Activated naive CD4-positive, alpha-beta T cell treated with anti-CD3 and anti-CD28 coated beads, Interleukin-2, amount 10 ng/mL, durations not matched to agents 7 days and 5 days (primary cell): ENCODE measurements at regions not wholly inside any gene's neighbourhood (a gene's known extent, or its start where the extent isn't known, plus 50 kb on each side); places are given as distances from the start of the nearest gene placed in this dataset.

Experiments used
- CTCF ChIA-PET: fragments of 350-600 bp; sonication (Branson Sonifier 250); formaldehyde crosslinking; loops from one replicate; lab custom pipeline; 2021; ENCODE audit warnings: antibody characterized with exemption; lab: Charles Lee
- DNase-seq: peaks from one replicate; pipeline ENCODE4 v3.0.0-alpha.2; 2020
- H3K27ac Mint-ChIP-seq: one replicate; pipeline ENCODE4 v1.8.0; 2021; ENCODE audit warnings: mild to moderate bottlenecking, moderate library complexity, mixed read lengths
- H3K27me3 Mint-ChIP-seq: one replicate; pipeline ENCODE4 v1.8.0; 2021; ENCODE audit warnings: mild to moderate bottlenecking, mixed read lengths
- H3K36me3 Mint-ChIP-seq: one replicate; pipeline ENCODE4 v1.8.0; 2021; ENCODE audit warnings: mixed read lengths
- H3K4me1 Mint-ChIP-seq: one replicate; pipeline ENCODE4 v1.8.0; 2021; ENCODE audit warnings: mixed read lengths
- H3K4me3 Mint-ChIP-seq: one replicate; pipeline ENCODE4 v1.8.0; 2021; ENCODE audit warnings: mild to moderate bottlenecking, moderate library complexity, mixed read lengths
- H3K9me3 Mint-ChIP-seq: one replicate; pipeline ENCODE4 v1.8.0; 2021; ENCODE audit warnings: mixed read lengths

DNA sequence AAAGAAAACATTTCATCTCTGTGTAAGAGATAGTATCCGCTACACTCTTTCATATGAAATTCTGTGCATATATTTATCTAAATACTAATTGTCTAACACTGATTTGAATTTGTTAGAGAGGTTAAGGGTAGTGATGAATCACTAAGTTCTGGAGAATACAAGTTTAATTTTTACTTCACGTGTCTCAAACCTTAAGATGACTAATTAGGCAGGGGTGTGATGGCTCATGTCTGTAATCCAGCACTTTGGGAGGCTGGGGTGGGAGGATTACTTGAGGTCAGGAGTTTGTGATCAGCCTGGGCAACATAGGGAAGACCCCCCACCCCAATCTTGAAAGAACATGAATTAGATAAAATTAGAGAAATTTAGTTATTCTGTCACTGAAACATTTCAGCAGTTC lies 2241.9 kb downstream of the PCDH7 start:
- no peak for DNase-seq
- CTCF ChIA-PET: no interaction called here
- peaks cover 5% of the 10 kb centered on the region for H3K9me3 Mint-ChIP-seq
- no peaks in the 10 kb centered on the region for H3K27me3 Mint-ChIP-seq
- no peaks in the 10 kb centered on the region for H3K36me3 Mint-ChIP-seq
- no peak overlapping the region for H3K4me3 Mint-ChIP-seq
- no peaks in the 10 kb centered on the region for H3K4me1 Mint-ChIP-seq
- H3K27ac Mint-ChIP-seq: no peak overlapping the region

DNA sequence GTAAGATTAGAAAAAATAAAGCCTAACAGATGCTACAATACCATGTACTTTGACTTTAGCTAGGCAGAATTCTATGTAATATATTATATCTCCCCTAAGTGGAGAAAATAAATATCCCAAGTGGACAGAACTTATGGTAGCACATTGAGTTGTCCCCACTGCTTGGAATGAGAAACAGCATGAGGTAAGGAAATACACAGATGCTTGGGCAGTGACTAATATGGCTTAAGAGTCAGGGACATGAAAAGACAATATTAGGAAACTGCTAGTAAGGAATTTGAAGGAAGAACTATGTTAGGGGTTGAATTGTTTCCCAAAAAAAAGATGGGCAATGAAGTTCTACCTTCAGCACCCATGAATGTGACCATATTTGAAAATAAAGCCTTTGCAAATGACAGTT lies 2265.1 kb downstream of the PCDH7 start:
- Mint-ChIP-seq H3K27me3 (no peaks in the 10 kb centered on the region), H3K27ac (no peak overlapping the region), H3K4me3 (no peak overlapping the region), H3K9me3 (peaks cover 7% of the 10 kb centered on the region), H3K36me3 (no peaks in the 10 kb centered on the region), H3K4me1 (no peaks in the 10 kb centered on the region)
- DNase-seq: no peak
- CTCF ChIA-PET: no interaction called here

DNA sequence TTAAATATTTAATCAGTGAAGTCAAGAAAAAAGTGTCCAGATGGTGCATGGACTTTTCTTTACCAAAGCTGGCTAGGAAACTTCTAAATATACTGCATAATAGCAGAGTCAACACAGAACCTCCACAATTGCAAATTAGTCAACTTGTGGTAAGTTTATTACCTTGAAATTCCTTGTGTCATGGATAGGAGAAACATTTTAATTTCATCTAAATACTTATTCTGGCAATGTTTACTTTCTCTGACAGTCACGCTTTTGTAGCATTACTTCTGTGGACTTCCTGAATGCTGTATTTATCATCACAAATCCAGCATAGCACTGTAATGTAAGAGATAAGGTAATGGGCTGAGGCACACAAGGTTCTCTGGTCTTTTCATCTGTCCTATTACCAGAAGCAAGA lies 2266.1 kb downstream of the PCDH7 start:
- no peaks in the 10 kb centered on the region for H3K36me3 Mint-ChIP-seq
- CTCF ChIA-PET: no interaction called here
- H3K9me3 Mint-ChIP-seq: peaks cover 5% of the 10 kb centered on the region
- H3K27me3 Mint-ChIP-seq: no peaks in the 10 kb centered on the region
- H3K4me1 Mint-ChIP-seq: no peaks in the 10 kb centered on the region
- DNase-seq: no peak
- H3K27ac Mint-ChIP-seq: no peak overlapping the region
- H3K4me3 Mint-ChIP-seq: no peak overlapping the region

DNA sequence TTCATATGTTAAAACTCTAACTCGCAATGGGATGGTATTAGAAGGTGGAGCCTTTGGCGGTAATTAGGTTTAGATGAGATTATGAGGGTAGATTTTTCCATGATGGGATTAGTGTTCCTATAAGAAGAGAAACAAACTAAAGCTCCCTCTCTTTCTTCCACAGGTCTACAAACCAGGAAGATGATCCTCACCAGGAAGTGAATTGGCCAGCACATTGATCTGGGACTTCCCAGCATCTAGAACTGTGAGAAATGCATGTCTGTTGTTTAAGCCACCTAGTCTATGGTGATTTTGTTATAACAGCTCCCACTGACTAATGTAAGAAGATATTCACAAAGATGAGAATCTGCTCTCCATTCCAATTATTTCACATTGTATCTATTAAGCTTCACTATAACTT lies 2266.9 kb downstream of the PCDH7 start:
- Mint-ChIP-seq H3K36me3 (no peaks in the 10 kb centered on the region), H3K4me3 (no peak overlapping the region), H3K4me1 (no peaks in the 10 kb centered on the region), H3K27me3 (no peaks in the 10 kb centered on the region), H3K27ac (no peak overlapping the region), H3K9me3 (peaks cover 2% of the 10 kb centered on the region)
- DNase-seq: no peak
- CTCF ChIA-PET: no interaction called here

DNA sequence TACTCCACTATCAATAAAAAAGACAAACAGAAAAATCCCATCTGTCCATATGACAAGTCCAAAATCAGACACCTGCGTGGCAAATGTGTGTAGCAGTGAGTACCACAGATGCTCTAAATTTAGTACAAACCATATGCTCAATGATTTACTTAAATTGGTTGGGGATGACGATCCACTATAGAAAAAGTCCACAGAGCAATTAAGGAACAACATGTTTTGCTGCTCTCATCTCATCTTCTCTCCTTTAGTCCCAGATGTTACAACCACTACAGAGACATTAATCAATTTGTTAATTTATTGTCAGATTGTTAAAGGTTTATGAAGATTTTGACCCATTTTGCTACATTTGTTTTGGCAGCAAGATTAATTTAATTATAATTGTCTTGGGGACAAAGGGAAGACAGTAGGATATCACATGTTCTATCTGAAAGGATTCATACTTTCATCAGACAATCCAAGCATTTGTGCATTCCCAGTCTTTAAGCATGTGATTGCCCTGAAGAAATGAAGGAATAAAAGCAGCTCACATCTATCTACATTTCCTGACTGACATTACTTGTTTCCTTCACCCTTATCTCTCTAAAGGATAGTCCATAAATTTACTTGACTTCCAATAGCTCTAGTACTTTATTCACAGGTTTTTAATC lies 2268.1 kb downstream of the PCDH7 start:
- peaks cover 2% of the 10 kb centered on the region for H3K9me3 Mint-ChIP-seq
- H3K4me1 Mint-ChIP-seq: no peaks in the 10 kb centered on the region
- H3K4me3 Mint-ChIP-seq: no peak overlapping the region
- DNase-seq: no peak
- no peaks in the 10 kb centered on the region for H3K36me3 Mint-ChIP-seq
- H3K27me3 Mint-ChIP-seq: no peaks in the 10 kb centered on the region
- CTCF ChIA-PET: interaction anchor here (1.5 kb wide), 1 partner anchor 9 kb away, joined by 3 read pairs; no protein-coding TSS in a partner anchor
- no peak overlapping the region for H3K27ac Mint-ChIP-seq

DNA sequence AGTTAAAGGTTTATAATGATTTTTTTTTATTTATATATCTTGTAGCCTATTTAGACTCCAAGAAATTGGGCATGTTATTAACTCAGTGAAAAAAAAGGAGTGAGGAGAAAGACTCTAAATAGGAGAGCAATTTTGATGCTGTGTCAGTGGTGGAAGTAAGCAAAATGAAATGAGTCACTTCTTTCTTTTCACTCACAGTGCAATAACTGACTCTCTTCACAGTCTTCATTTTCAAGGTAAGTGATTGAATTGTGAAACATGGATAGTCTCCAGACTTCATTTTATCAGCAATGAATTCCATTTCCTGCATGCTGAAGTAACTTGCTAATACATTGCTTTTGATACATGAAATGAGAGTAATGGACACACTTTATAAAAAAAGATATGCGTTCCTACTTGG lies 2271.5 kb downstream of the PCDH7 start:
- no peaks in the 10 kb centered on the region for H3K4me1 Mint-ChIP-seq

DNA sequence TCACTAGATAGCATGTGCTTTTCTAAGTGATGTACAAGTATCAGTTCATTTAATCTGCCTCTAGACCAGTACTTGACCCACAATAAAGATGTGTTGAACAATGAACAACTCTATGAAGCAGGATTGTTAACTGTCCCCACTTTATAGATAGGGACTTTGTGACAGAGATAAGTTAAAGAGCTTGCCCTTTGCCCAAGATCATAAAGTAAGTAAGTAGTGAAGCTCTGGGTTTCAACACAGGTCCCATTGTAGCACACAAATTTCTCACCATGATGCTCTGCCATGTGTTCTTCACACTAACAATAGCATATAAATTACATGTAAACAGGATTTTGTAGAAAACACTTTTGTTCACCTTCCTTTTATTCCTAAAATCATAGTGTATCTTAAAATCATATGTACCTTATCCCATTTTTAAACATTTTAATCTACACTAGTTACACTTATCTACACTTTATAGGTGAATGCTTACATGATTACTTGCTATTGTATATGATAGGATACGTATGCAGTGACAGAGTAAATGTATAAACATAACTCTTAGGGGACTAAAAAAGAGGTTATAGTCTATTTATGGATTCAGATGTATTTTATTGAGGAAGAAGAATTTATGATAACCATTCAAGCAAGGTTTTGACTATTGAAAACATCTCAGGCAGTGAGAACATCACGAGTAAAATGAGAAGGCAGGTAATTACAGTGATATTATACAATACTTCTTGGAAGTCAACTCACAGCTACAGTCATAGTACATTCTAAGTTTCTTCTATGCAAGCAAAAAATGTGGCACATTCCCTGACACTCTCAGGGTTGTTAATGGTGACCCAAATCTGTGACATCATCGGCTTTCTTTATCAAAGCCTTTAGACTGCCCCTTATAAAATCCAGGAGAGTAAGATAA lies 2275.1 kb downstream of the PCDH7 start:
- Mint-ChIP-seq H3K27me3 (no peaks in the 10 kb centered on the region), H3K9me3 (peaks cover 9% of the 10 kb centered on the region), H3K36me3 (no peaks in the 10 kb centered on the region), H3K4me1 (no peaks in the 10 kb centered on the region), H3K4me3 (no peak overlapping the region), H3K27ac (no peak overlapping the region)
- DNase-seq: no peak
- CTCF ChIA-PET: no interaction called here

More for the DNA sequence above, 2271.5 kb downstream of the PCDH7 start:
- DNase-seq: no peak
- no peak overlapping the region for H3K27ac Mint-ChIP-seq
- H3K4me3 Mint-ChIP-seq: no peak overlapping the region
- peaks cover 2% of the 10 kb centered on the region for H3K9me3 Mint-ChIP-seq
- H3K36me3 Mint-ChIP-seq: no peaks in the 10 kb centered on the region
- H3K27me3 Mint-ChIP-seq: no peaks in the 10 kb centered on the region
- CTCF ChIA-PET: interaction anchor here (0.5 kb wide), 1 partner anchor 138 kb away, joined by 3 read pairs; no protein-coding TSS in a partner anchor

DNA sequence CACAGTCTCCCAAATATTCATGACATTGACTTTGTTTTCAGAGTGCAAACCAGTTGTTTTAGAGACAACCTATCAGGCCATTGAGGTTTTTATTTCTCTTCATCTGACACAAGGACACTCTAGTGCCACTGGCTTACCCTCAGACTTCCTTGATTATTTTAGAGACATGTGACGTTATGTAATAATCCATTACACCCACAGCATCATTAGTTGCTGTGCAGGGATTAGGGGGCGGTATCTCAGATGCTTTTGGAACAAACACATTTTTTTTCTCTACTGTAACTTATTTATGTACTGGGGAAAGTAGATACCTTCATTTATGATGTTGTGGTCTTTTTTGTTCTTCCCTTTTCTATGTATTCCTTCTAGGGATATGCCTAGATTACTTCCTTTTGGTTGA lies 2293.1 kb downstream of the PCDH7 start:
- H3K9me3 Mint-ChIP-seq: peaks cover 12% of the 10 kb centered on the region
- CTCF ChIA-PET: no interaction called here

DNA sequence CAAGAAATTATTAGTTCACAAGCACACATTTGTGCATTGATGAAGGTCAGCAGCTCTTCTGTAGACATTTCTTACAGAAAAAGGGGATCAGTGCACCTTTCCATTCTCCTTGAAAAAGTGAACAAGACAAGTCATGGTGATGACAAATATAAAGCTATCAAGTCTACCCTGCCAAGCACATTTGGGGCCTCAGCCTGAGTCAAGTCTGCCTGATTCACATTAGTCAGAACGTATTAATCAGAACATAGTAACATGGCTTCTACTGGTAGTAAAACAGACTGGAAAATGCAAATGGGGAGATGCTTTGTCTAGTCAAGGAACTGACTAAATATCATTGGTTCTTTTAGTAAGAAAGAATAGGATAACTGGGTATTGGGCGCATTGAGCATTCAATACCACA lies 2305.1 kb downstream of the PCDH7 start:
- H3K27me3 Mint-ChIP-seq: no peaks in the 10 kb centered on the region

More for the DNA sequence above, 2293.1 kb downstream of the PCDH7 start:
- Mint-ChIP-seq H3K27ac (no peak overlapping the region), H3K27me3 (no peaks in the 10 kb centered on the region), H3K4me1 (no peaks in the 10 kb centered on the region), H3K4me3 (no peak overlapping the region), H3K36me3 (no peaks in the 10 kb centered on the region)
- DNase-seq: no peak

DNA sequence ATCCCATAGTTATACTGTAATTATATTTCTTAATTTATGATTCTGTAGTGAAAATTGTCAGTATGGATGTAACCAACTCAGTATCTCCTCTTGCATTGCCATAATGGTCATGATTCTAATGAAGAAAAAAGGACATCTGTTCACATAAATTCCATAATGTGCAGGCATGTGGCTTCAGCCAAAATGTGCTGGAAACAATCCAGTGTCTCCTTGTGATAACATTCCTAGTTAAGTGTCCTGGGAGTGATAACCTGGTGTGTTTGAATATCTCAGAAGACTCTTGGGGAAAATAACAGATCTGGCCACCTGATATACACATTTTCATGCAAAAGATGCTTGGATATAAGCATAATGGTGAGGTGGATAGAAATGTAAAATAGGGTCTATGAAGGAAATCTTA lies 2309.8 kb downstream of the PCDH7 start:
- CTCF ChIA-PET: no interaction called here
- Mint-ChIP-seq H3K27ac (no peak overlapping the region), H3K9me3 (peaks cover 8% of the 10 kb centered on the region), H3K36me3 (no peaks in the 10 kb centered on the region), H3K4me1 (no peaks in the 10 kb centered on the region), H3K27me3 (no peaks in the 10 kb centered on the region), H3K4me3 (no peak overlapping the region)
- DNase-seq: no peak

More for the DNA sequence above, 2305.1 kb downstream of the PCDH7 start:
- H3K27ac Mint-ChIP-seq: no peak overlapping the region
- no peak for DNase-seq
- no peak overlapping the region for H3K4me3 Mint-ChIP-seq
- peaks cover 2% of the 10 kb centered on the region for H3K9me3 Mint-ChIP-seq
- no peaks in the 10 kb centered on the region for H3K4me1 Mint-ChIP-seq
- CTCF ChIA-PET: no interaction called here
- no peaks in the 10 kb centered on the region for H3K36me3 Mint-ChIP-seq

DNA sequence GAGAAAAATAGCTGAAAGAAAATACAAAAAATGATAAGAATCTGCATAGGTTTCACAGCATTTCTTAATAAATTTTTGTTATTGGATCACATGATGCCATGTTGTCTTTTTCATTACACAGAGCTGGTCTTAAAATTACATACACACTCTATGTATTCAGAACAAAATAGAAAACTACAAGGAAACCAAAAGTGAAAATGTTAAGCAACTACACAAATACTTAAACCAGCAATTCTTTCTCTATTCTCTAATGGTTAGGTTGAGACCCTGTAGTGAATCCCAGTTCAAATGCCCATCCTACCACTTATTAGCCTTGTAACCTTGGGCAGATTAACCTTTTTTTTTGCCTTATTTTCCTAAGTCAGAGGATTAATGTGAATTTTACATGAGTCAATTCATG lies 2311.2 kb downstream of the PCDH7 start:
- Mint-ChIP-seq H3K4me3 (no peak overlapping the region), H3K36me3 (no peaks in the 10 kb centered on the region), H3K27ac (no peak overlapping the region), H3K9me3 (peaks cover 5% of the 10 kb centered on the region), H3K27me3 (no peaks in the 10 kb centered on the region), H3K4me1 (no peaks in the 10 kb centered on the region)
- no peak for DNase-seq
- CTCF ChIA-PET: no interaction called here

DNA sequence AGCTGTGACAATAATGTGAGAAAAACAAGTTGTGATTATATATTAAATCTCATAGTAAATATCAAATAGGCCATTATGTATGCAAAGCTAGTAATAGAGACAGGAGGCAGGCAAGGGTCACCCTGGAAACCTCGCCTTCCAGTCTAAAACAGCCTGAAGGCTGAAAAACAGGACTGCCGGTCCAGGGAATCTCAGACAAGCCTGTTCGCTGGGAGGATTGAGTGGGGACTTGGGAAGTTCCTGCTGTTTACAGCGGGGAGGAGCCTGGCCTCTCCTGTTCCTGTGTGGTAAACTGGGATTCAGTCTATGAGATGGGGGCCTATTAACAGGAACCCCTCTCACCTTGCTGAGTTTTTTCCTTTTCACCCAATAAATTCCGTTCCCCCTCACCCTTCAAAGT lies 2317.3 kb downstream of the PCDH7 start:
- Mint-ChIP-seq H3K4me1 (no peaks in the 10 kb centered on the region), H3K9me3 (peaks cover 5% of the 10 kb centered on the region), H3K4me3 (no peak overlapping the region), H3K36me3 (no peaks in the 10 kb centered on the region), H3K27ac (no peak overlapping the region), H3K27me3 (no peaks in the 10 kb centered on the region)
- no peak for DNase-seq
- CTCF ChIA-PET: no interaction called here

DNA sequence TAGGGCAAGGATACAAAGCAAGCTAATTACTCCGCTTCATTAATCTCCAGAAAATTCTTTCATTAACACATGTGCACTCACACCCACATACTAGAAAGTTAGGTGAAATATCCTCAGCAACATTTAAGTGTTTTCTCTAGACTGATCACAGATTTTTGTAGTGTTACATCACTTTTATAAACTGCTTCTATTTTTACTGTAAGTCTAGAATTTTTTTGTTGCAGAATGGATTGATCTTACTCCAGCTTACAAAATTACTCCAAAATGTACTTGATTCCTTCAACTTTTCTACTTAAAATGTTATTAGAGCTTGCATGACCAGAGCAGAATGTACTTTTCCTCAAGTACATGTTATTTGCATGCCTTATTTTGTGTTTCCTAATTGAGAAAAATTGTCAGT lies 2325.2 kb downstream of the PCDH7 start:
- no peak for DNase-seq
- CTCF ChIA-PET: no interaction called here
- no peak overlapping the region for H3K27ac Mint-ChIP-seq
- no peaks in the 10 kb centered on the region for H3K4me1 Mint-ChIP-seq
- no peaks in the 10 kb centered on the region for H3K27me3 Mint-ChIP-seq
- H3K4me3 Mint-ChIP-seq: no peak overlapping the region
- H3K36me3 Mint-ChIP-seq: no peaks in the 10 kb centered on the region
- peaks cover 2% of the 10 kb centered on the region for H3K9me3 Mint-ChIP-seq

DNA sequence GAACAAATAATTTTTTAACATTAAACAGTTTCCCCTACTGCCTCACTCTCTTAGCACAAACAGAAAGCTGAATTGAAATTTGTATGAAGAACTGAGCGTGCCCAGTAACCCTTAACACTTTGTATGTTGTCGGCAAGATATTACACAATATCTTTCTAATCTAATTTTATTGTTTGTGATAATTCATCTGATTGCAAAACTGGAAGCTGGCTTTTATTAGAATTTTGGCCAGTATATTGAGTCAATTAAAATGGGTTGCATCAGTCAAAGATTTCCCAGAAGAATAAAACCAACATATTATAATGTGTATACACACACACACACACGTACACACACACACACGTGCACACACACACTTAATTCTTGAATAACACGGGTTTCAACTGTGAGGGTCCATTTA lies 2332.1 kb downstream of the PCDH7 start:
- H3K36me3 Mint-ChIP-seq: no peaks in the 10 kb centered on the region
- no peaks in the 10 kb centered on the region for H3K4me1 Mint-ChIP-seq
- H3K4me3 Mint-ChIP-seq: no peak overlapping the region
- CTCF ChIA-PET: no interaction called here
- DNase-seq: no peak
- no peak overlapping the region for H3K27ac Mint-ChIP-seq
- H3K27me3 Mint-ChIP-seq: no peaks in the 10 kb centered on the region
- H3K9me3 Mint-ChIP-seq: peaks cover 6% of the 10 kb centered on the region

DNA sequence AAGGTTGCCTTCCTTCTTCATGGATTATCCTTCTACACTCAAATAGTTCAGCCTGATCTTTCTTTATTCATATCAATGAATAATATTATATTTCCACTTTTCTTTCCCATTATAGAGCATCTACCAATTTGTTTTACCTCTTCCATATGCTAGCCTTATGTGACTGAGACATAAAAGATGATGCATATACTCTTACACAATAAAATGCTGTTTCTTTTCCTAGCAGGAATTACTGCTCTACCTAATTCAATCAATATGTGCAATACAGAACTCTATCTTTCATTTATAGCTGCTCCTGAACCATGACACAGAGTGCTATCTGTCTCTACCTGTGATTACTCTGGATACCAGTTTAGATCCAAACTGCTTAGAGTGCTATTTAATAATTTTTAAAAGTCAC lies 2334.0 kb downstream of the PCDH7 start:
- H3K4me3 Mint-ChIP-seq: no peak overlapping the region
- H3K27ac Mint-ChIP-seq: no peak overlapping the region
- H3K4me1 Mint-ChIP-seq: no peaks in the 10 kb centered on the region
- DNase-seq: no peak
- H3K36me3 Mint-ChIP-seq: no peaks in the 10 kb centered on the region
- H3K9me3 Mint-ChIP-seq: peaks cover 6% of the 10 kb centered on the region
- CTCF ChIA-PET: no interaction called here
- H3K27me3 Mint-ChIP-seq: no peaks in the 10 kb centered on the region
